Upper lobe of right lung (tissue), 1 donor: ENCODE measurements at regions not wholly inside any gene's neighbourhood (a gene's known extent, or its start where the extent isn't known, plus 50 kb on each side); places are given as distances from the start of the nearest gene placed in this dataset.
"Not testable (repeated sequence)": the region's sequence is repeated elsewhere in the genome, so short reads cannot be mapped to it uniquely, and the experiment has no call there.

Experiments used
- ATAC-seq: fragments of 200-7000 bp; cut with Tn5 transposase; one replicate; pipeline ENCODE4 v1.9.1; 2020; ENCODE audit warnings: mild to moderate bottlenecking, moderate library complexity
- DNase-seq: peaks from one replicate; pipeline ENCODE4 v3.0.0-alpha.2; 2020
- H3K27ac ChIP-seq: fragments of 200-600 bp; one replicate; pipeline ENCODE4 v1.8.0; 2022
- H3K27me3 ChIP-seq: fragments of 200-600 bp; one replicate; pipeline ENCODE4 v1.8.0; 2022; ENCODE audit warnings: mild to moderate bottlenecking
- H3K36me3 ChIP-seq: fragments of 200-600 bp; one replicate; pipeline ENCODE4 v1.8.0; 2022
- H3K4me1 ChIP-seq: fragments of 200-600 bp; one replicate; pipeline ENCODE4 v1.8.0; 2022
- H3K4me3 ChIP-seq: fragments of 200-600 bp; one replicate; pipeline ENCODE4 v1.8.0; 2022; ENCODE audit warnings: mild to moderate bottlenecking
- H3K9me3 ChIP-seq: fragments of 200-600 bp; one replicate; pipeline ENCODE4 v1.8.0; 2022
- intact Hi-C: fragments of 100-400 bp; cut with DNase I; formaldehyde crosslinking; loops from one replicate; pipeline ENCODE4 v1.11.0; 2022
- TF ChIP-seq, protein P1 (sequence below): fragments of 200-600 bp; IDR thresholded peaks from one replicate; pipeline ENCODE4 v1.8.0; 2022; ENCODE audit warnings: antibody characterized with exemption
- donor health status: DM: no; HTN: yes; CAD: no; lungs with severe emphysema.

GRCh38 chr4:128449251-128449650 lies 161.6 kb upstream of the PGRMC2 start:
- no peaks in the 10 kb centered on the region for H3K9me3 ChIP-seq
- DNase-seq (no peak), ATAC-seq (no peak)
- peaks cover 4% of the 10 kb centered on the region for H3K4me1 ChIP-seq
- no peaks in the 10 kb centered on the region for H3K27me3 ChIP-seq
- TF ChIP-seq, protein P1, sequence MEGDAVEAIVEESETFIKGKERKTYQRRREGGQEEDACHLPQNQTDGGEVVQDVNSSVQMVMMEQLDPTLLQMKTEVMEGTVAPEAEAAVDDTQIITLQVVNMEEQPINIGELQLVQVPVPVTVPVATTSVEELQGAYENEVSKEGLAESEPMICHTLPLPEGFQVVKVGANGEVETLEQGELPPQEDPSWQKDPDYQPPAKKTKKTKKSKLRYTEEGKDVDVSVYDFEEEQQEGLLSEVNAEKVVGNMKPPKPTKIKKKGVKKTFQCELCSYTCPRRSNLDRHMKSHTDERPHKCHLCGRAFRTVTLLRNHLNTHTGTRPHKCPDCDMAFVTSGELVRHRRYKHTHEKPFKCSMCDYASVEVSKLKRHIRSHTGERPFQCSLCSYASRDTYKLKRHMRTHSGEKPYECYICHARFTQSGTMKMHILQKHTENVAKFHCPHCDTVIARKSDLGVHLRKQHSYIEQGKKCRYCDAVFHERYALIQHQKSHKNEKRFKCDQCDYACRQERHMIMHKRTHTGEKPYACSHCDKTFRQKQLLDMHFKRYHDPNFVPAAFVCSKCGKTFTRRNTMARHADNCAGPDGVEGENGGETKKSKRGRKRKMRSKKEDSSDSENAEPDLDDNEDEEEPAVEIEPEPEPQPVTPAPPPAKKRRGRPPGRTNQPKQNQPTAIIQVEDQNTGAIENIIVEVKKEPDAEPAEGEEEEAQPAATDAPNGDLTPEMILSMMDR: no peak
- H3K36me3 ChIP-seq: no peaks in the 10 kb centered on the region
- no peak overlapping the region for H3K27ac ChIP-seq
- intact Hi-C loops: no loop called here
- H3K4me3 ChIP-seq: no peak overlapping the region

DNA sequence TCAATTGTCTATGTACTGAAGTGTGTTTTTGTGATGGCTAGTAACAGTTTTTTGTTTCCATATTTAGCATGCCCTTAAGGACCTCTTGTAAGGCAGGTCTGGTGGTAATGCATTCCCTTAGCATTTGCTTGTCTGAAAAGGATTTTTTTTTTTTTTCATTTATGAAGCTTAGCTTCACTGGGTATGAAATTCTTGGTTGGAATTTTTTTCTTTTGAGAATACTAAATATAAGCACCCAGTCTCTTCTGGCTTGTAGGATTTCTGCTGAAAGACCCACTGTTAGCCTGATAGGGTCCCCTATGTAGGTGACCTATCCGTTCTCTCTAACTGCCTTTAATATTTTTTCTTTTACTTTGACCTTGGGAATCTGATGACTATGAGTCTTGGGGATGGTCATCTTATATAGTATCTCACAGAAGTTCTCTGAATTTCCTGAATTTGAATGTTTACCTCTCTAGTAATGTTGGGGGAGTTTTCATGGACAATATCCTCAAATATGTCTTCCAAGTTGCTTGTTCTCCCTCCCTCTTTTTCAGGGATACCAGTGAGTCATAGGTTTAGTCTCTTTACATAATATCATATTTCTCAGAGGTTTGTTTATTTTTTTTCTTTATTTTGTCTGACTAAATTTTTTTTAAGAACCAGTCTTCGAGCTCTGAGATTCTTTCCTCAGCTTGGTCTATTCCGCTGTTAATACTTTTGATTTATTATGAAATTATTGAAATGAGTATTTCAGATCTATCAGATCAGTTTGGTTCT lies 157.1 kb upstream of the PGRMC2 start:
- TF ChIP-seq, protein P1: no peak
- Histone ChIP-seq H3K4me1 (no peaks in the 10 kb centered on the region), H3K27me3 (no peaks in the 10 kb centered on the region), H3K36me3 (no peaks in the 10 kb centered on the region), H3K27ac (no peak overlapping the region), H3K9me3 (no peaks in the 10 kb centered on the region), H3K4me3 (no peak overlapping the region)
- ATAC-seq (no peak), DNase-seq (no peak)
- intact Hi-C loops: no loop called here

DNA sequence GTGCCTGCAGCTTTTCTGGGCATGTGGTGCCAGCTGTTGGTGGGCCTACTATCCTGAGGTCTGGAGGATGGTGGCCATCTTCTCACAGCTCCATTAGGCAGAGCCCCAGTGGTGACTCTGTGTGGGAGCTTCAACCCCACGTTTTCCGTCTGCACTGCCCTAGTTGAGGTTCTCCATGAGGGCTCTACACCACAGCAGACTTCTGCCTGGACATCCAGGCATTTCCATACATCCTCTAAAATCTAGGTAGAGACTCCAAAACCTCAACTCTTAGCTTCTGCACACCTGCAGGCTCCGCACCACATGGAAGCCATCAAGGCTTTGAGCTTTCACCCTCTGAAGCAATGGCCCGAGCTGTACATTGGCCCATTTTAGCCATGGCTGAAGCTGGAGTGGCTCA lies 153.3 kb upstream of the PGRMC2 start:
- no peaks in the 10 kb centered on the region for H3K36me3 ChIP-seq
- no peak for ATAC-seq
- H3K4me3 ChIP-seq: no peak overlapping the region
- intact Hi-C loops: no loop called here
- no peaks in the 10 kb centered on the region for H3K27me3 ChIP-seq
- DNase-seq: no peak
- H3K27ac ChIP-seq: no peak overlapping the region
- H3K4me1 ChIP-seq: no peaks in the 10 kb centered on the region
- H3K9me3 ChIP-seq: no peaks in the 10 kb centered on the region
- TF ChIP-seq, protein P1: no peak

DNA sequence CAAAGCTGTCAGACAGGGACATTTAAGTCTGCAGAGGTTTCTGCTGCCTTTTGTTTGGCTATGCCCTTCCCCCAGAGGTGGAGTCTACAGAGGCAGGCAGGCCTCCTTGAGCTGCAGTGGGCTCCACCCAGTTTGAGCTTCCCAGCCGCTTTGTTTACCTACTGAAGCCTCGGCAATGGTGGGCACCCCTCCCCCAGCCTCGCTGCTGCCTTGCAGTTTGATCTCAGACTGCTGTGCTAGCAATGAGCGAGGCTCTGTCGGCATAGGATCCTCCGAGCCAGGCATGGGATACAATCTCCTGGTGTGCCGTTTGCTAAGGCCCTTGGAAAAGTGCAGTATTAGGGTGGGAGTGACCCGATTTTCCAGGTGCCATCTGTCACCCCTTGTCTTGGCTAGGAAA lies 149.4 kb upstream of the PGRMC2 start:
- not testable (repeated sequence) for H3K4me3 ChIP-seq, DNase-seq

GRCh38 chr4:128429023-128429613 lies 141.5 kb upstream of the PGRMC2 start:
- not testable (repeated sequence) for H3K4me3 ChIP-seq

More for the DNA sequence above, 149.4 kb upstream of the PGRMC2 start:
- H3K36me3 ChIP-seq, H3K27me3 ChIP-seq, intact Hi-C loops, H3K9me3 ChIP-seq, ATAC-seq, H3K27ac ChIP-seq, H3K4me1 ChIP-seq: not testable (repeated sequence)

GRCh38 chr4:128428397-128428796 lies 140.8 kb upstream of the PGRMC2 start:
- Histone ChIP-seq H3K27me3 (no peaks in the 10 kb centered on the region), H3K27ac (peak overlapping the region; percentile 56), H3K4me3 (peak overlapping the region; percentile 19), H3K36me3 (no peaks in the 10 kb centered on the region), H3K4me1 (no peaks in the 10 kb centered on the region), H3K9me3 (no peaks in the 10 kb centered on the region)
- peak; percentile 66 for ATAC-seq
- intact Hi-C loops: no loop called here
- TF ChIP-seq, protein P1: no peak
- DNase-seq: no peak

More at GRCh38 chr4:128429023-128429613, 141.5 kb upstream of the PGRMC2 start:
- intact Hi-C loops, H3K9me3 ChIP-seq, H3K27ac ChIP-seq, ATAC-seq, H3K4me1 ChIP-seq, H3K36me3 ChIP-seq, H3K27me3 ChIP-seq, DNase-seq: not testable (repeated sequence)
